ENCODE measurements at regions not wholly inside any gene's neighbourhood (a gene's known extent, or its start where the extent isn't known, plus 50 kb on each side); places are given as distances from the start of the nearest gene placed in this dataset.
"Not testable (repeated sequence)": the region's sequence is repeated elsewhere in the genome, so short reads cannot be mapped to it uniquely, and the experiment has no call there.

DNA sequence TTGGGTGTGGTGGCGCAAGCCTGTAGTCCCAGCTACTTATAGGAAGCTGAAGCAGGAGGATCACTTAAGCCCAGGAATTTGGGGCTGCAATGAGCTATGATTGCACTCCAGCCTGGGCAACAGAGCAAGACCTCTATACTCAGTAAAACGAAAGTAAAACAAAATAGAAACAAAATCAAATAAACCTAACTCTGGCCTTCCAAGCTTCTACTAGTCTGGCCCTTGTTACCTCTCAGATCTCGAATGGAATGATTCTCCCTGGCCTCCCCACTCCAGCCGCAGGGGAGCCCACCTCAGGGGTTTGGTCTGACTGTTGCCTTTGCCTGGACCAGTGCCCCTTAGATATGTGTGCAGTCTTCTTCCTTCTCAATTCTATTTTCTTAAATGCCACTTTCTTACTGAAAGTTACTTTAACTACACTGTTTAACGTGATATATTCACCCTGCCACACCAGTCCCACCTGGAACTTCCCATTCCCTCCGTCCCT is 160.0 kb upstream of the GCFC2 start:
- TF ChIP-seq POLR2A (IDR thresholded peaks at IDR 0.05; ENCODE audit: low read length) (no peak), GATA1 (IDR thresholded peaks at IDR 0.05; ENCODE audit: low read depth, low read length) (no peak)
- no peak for DNase-seq

- DNase-seq, result no peak
- TF ChIP-seq POLR2A (IDR thresholded peaks at IDR 0.05; ENCODE audit: low read length) (no peak), GATA1 (IDR thresholded peaks at IDR 0.05; ENCODE audit: low read depth, low read length) (no peak)
These were observed 159.4 kb upstream of the GCFC2 start for GRCh38 chr2:75870133-75870532.

DNA sequence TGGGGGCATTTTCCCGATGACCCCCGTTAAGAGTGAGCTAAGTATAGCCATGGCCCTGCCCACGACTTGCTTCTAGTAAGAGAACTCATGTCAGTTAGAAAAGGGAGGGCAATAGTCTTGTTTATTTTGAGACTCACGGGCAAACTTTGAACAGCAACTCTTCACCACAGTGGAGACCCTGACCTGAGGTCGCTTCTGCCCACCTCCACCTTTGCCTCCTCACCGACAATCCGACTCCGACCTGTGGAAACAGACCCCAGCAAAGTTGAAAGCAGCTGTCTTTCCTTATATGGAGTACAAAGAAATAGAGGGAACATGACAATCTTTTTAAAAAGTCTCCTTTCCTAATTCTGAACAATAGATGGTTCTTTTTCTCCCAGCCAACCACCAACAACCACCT is 155.0 kb upstream of the GCFC2 start:
- TF ChIP-seq POLR2A (IDR thresholded peaks at IDR 0.05; ENCODE audit: low read length) (no peak), GATA1 (IDR thresholded peaks at IDR 0.05; ENCODE audit: low read depth, low read length) (no peak)
- DNase-seq, result no peak

GRCh38 chr2:75865083-75865482 is 154.4 kb upstream of the GCFC2 start:
- no peak for DNase-seq
- TF ChIP-seq POLR2A (IDR thresholded peaks at IDR 0.05; ENCODE audit: low read length) (no peak), GATA1 (IDR thresholded peaks at IDR 0.05; ENCODE audit: low read depth, low read length) (no peak)

GRCh38 chr2:75862547-75862946 is 151.8 kb upstream of the GCFC2 start:
- TF ChIP-seq GATA1 (IDR thresholded peaks at IDR 0.05; ENCODE audit: low read depth, low read length) (no peak), POLR2A (IDR thresholded peaks at IDR 0.05; ENCODE audit: low read length) (no peak)
- no peak for DNase-seq

- TF ChIP-seq POLR2A (IDR thresholded peaks at IDR 0.05; ENCODE audit: low read length), result no peak
- no peak for TF ChIP-seq GATA1 (IDR thresholded peaks at IDR 0.05; ENCODE audit: low read depth, low read length)
- no peak for DNase-seq
These were observed 142.7 kb upstream of the GCFC2 start for GRCh38 chr2:75853436-75853835.

DNA sequence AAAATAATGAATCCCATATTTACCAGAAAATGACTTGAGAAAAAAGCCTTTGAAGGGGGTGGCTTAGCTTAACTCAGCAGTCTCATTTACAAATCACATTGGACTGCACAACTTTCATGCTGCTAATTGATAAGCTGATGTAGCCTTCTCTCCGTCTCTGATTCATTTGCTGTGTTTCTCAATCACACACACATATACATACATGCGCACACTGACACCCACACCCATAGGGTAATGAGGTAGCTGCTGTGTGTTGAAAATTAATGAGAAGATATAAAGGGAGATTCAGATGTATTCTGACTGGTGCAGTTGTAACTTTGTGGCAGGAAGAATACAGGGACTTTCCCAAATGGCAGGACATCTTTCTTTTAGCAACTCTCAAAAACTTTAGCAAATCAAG is 141.9 kb upstream of the GCFC2 start:
- DNase-seq, result no peak
- no peak for TF ChIP-seq GATA1 (IDR thresholded peaks at IDR 0.05; ENCODE audit: low read depth, low read length)
- no peak for TF ChIP-seq POLR2A (IDR thresholded peaks at IDR 0.05; ENCODE audit: low read length)

DNA sequence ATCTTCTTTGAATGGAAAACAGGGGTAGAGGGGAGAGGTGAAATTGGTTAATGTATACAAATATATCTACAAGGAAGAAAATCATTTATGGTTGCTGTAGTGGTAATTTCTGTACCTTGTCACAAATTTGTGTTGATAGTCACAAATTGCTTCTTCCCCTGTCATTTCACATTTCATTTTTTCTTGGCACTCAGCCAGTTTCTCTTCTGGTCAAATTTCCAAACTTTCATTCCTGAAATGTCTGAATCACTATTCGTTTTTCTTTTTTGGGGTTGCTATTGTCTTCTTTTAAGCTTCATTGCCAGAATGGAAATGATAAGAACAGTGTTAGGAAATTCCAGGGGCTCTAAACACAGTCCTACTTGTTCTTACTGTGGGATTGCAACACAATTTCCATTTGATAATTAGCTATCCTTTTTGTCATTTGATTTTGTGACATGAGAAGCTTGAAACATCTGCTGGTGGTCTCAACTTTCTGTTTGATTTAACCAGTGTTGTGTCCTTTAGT is 136.0 kb upstream of the GCFC2 start:
- no peak for DNase-seq
- TF ChIP-seq POLR2A (IDR thresholded peaks at IDR 0.05; ENCODE audit: low read length) (no peak), GATA1 (IDR thresholded peaks at IDR 0.05; ENCODE audit: low read depth, low read length) (no peak)

DNA sequence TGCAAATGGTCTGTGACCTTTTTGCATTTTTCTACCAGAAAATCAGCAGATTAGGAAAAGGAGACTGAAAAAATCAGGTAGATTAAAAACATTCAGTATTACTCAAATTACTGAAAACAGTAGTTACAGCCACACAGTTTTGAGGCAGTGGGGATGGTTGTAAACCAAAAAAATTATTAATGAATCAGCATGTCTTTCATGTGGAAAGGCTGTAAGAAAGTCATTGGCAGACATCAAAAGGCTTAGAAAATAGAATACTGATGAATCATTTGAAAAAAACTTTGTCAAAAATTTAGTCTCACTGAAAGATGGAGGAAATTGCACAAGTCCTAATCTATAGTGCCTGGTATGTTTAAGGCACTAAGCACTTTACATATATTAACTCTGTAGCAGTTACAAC is 133.9 kb upstream of the GCFC2 start:
- no peak for TF ChIP-seq GATA1 (IDR thresholded peaks at IDR 0.05; ENCODE audit: low read depth, low read length)
- TF ChIP-seq POLR2A (IDR thresholded peaks at IDR 0.05; ENCODE audit: low read length), result no peak
- no peak for DNase-seq

DNA sequence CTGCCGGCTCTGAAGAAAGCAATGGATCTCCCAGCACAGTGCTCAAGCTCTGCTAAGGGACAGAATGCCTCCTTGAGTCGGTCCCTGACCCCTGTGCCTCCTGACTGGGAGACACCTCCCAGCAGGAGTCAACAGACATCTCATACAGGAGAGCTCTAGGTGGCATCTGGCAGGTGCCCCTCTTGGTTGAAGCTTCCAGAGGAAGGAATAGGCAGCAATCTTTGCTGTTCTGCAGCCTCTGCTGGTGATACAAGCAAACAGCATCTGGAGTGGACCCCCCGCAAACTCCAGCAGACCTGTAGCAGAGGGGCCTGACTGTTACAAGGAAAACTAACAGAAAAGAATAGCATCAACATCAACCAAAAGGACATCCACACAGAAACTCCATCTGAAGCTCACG is 123.9 kb upstream of the GCFC2 start:
- DNase-seq, result not testable (repeated sequence)

DNA sequence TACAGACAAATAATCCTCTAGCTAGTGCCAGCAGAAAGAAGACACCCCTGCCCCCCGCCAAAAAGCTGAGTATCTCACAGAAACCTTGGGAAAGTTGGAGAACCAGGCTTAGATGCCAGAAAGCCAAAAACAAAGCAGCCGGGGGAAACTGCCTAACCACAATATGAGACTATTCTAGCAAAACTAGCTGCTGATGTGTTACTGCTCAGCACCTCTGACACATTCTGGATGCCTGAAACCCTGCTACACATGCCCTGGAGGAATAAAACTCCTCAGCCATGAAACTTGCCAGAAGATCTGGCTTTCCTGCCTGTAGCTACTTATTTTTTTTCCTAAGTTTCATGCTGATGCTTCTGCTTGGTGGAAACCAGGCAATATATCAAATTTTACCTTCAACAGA is 122.7 kb upstream of the GCFC2 start:
- no peak for DNase-seq
- no peak for TF ChIP-seq POLR2A (IDR thresholded peaks at IDR 0.05; ENCODE audit: low read length)
- no peak for TF ChIP-seq GATA1 (IDR thresholded peaks at IDR 0.05; ENCODE audit: low read depth, low read length)

GRCh38 chr2:75828826-75829225 is 118.1 kb upstream of the GCFC2 start:
- DNase-seq, result no peak

DNA sequence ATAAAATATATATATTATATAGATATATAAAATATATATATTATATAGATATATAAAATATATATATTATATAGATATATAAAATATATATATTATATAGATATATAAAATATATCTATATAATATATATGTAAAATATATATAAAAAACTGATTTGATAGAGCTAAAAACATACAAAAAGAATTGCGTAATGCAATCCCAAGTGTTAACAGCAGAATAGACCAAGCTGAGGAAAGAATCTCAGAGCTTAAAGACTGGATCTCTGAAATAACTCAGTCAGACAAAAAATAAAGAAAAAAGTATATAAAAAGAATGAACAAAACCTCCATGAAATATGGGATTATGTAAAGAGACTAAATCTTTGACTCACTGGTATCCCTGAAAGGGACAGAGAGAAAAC is 112.8 kb upstream of the GCFC2 start:
- DNase-seq, result not testable (repeated sequence)

More at GRCh38 chr2:75828826-75829225, 118.1 kb upstream of the GCFC2 start:
- no peak for TF ChIP-seq POLR2A (IDR thresholded peaks at IDR 0.05; ENCODE audit: low read length)
- no peak for TF ChIP-seq GATA1 (IDR thresholded peaks at IDR 0.05; ENCODE audit: low read depth, low read length)

DNA sequence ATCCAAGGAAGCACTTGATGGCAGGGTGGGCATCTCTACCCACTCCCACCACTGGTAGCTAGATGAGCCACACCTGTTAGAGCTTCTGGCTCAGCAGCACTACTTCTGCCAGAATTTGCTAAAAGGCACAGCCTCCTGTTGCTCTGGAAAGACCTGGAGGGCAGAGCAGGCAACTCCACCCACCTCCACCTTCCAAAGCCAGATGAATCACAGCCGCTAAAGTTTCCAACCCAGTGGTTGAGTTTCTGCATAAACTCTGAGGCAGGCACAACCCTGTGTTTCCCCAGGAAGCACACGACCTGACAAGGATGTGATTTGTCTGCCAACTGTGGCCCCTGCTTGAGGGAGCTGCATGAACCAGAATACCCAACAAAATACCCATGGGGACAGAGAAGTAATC is 111.6 kb upstream of the GCFC2 start:
- no peak for DNase-seq
- TF ChIP-seq GATA1 (IDR thresholded peaks at IDR 0.05; ENCODE audit: low read depth, low read length) (no peak), POLR2A (IDR thresholded peaks at IDR 0.05; ENCODE audit: low read length) (no peak)

DNA sequence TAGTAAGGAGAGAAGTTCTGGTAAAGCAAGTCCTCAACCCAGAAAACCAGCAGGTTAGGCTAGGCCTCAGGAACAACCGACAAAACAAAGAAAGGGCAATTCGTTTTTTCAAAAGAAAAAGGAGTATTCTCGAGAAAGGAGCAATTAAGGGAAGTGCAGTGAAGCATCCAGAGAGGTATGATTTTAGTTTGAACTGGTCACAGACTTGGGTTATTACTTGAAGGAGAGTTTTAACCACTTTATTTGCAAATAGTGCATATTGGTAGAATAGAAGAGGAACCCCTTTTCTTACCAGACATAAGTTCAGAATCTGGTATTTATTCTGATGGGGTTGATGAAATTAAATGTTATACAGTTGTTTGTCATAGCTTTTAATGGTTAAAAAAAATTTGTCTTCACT is 110.0 kb upstream of the GCFC2 start:
- TF ChIP-seq GATA1 (IDR thresholded peaks at IDR 0.05; ENCODE audit: low read depth, low read length) (no peak), POLR2A (IDR thresholded peaks at IDR 0.05; ENCODE audit: low read length) (no peak)
- no peak for DNase-seq

Measured in erythroblast (primary cell).